ENCODE measurements at regions not wholly inside any gene's neighbourhood (a gene's known extent, or its start where the extent isn't known, plus 50 kb on each side); places are given as distances from the start of the nearest gene placed in this dataset.

DNA sequence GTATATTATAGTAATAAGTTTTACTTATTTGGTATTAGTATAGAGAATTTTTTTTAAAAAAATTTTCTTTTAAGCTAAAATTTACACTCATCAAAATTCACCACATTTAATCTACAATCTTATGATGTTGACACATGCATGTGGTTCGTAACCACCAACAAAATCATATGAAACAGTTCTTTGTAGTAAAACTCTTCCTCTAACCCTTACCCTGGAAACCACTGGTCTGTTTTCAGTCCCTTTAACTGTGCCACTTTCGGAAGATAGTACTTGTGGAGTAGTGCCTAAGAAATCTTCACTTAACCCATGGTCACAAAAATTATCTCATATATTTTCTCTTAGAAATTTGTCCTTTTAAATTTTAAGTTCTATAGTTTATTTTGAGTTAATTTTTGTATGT lies 1498.8 kb downstream of the MAT2B start:
- Mint-ChIP-seq H3K27ac (no peak overlapping the region), H3K4me1 (no peaks in the 10 kb centered on the region)
- no peaks in the 10 kb centered on the region for H3K4me1 ChIP-seq (ENCODE audit: control insufficient read depth in 2 of 2, insufficient read depth in 2 of 2, low read length in 2 of 2)

DNA sequence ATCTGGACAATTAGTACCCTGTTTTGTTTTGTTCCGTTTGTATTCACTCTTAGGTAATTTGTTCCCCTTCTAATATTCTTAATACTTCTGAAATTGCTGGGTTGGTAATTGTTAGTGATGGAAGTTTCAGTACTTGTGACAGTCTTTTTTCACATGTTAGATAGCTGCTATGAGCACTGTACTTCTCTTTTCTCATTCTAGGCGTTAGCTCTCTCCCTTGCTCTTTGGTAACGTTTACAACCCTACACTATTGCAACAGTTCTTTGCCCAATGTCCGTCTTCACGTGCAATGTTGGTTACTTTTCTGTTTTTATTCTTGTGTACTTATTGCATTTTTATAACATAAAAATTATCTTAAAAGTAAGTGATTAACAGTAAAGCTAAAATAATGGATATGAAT lies 1509.0 kb downstream of the MAT2B start:
- H3K9me3 ChIP-seq (ENCODE audit: control insufficient read depth in 2 of 3, low read length in 3 of 3), result no peaks in the 10 kb centered on the region
- ATAC-seq, result peak; percentile 70
- no peaks in the 10 kb centered on the region for H3K36me3 ChIP-seq (ENCODE audit: control insufficient read depth in 2 of 3, insufficient read depth in 3 of 3, low read length in 3 of 3)
- Mint-ChIP-seq H3K9me3 (peaks cover 0 to 13% (median 4%) of the 10 kb centered on the region in 11 donors), H3K27me3 (no peaks in the 10 kb centered on the region), H3K27ac (no peak overlapping the region), H3K4me1 (no peaks in the 10 kb centered on the region), H3K4me3 (no peak overlapping the region), H3K36me3 (no peaks in the 10 kb centered on the region)
- intact Hi-C loops (cut with micrococcal nuclease), result no loop called here
- H3K27ac ChIP-seq (ENCODE audit: low read depth, low read length), result no peak overlapping the region
- ChIA-PET POLR2A (no interaction called here), CTCF (no interaction called here)
- H3K4me3 ChIP-seq (ENCODE audit: low read length), result no peak overlapping the region
- DNase-seq, result no peak
- H3K4me1 ChIP-seq (ENCODE audit: control insufficient read depth in 2 of 2, insufficient read depth in 2 of 2, low read length in 2 of 2), result no peaks in the 10 kb centered on the region
- no peaks in the 10 kb centered on the region for H3K27me3 ChIP-seq (ENCODE audit: control insufficient read depth in 2 of 2, insufficient read depth in 2 of 2, low read length in 2 of 2)

More for the DNA sequence above, 1498.8 kb downstream of the MAT2B start:
- no peak overlapping the region for H3K27ac ChIP-seq (ENCODE audit: low read depth, low read length)
- intact Hi-C loops (cut with micrococcal nuclease), result no loop called here
- H3K4me3 Mint-ChIP-seq, result no peak overlapping the region
- H3K4me3 ChIP-seq (ENCODE audit: low read length), result no peak overlapping the region
- H3K27me3 Mint-ChIP-seq, result no peaks in the 10 kb centered on the region
- DNase-seq (no peak), ATAC-seq (peak; percentile 34)
- POLR2A ChIA-PET, result no interaction called here
- H3K9me3 Mint-ChIP-seq, result peaks cover 0 to 12% (median 0%) of the 10 kb centered on the region in 11 donors
- H3K9me3 ChIP-seq (ENCODE audit: control insufficient read depth in 2 of 3, low read length in 3 of 3), result no peaks in the 10 kb centered on the region
- CTCF ChIA-PET, result no interaction called here
- H3K27me3 ChIP-seq (ENCODE audit: control insufficient read depth in 2 of 2, insufficient read depth in 2 of 2, low read length in 2 of 2), result no peaks in the 10 kb centered on the region
- no peaks in the 10 kb centered on the region for H3K36me3 ChIP-seq (ENCODE audit: control insufficient read depth in 2 of 3, insufficient read depth in 3 of 3, low read length in 3 of 3)
- no peaks in the 10 kb centered on the region for H3K36me3 Mint-ChIP-seq

DNA sequence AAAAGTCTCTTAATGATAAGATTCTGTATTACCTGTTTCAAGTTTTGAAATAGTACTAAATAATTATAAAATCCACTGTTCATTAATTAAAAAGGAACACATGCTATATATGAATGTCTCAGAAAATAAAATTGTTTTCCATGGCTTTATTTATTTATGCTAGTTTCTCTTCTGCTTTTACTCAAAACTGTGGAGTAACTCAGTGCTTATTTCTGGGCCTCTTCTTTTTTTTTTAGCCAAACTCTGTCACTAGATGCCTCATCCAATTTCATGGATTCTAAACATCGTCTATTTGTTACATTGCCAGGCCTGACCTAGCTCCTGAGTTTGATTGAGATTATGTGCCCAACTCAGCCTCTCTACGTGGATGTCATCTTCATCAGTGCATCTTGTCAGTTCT lies 1509.7 kb downstream of the MAT2B start:
- Mint-ChIP-seq H3K4me3 (no peak overlapping the region), H3K27ac (no peak overlapping the region), H3K27me3 (no peaks in the 10 kb centered on the region), H3K36me3 (no peaks in the 10 kb centered on the region), H3K4me1 (no peaks in the 10 kb centered on the region), H3K9me3 (peaks cover 0 to 13% (median 4%) of the 10 kb centered on the region in 11 donors)
- no peaks in the 10 kb centered on the region for H3K27me3 ChIP-seq (ENCODE audit: control insufficient read depth in 2 of 2, insufficient read depth in 2 of 2, low read length in 2 of 2)
- no peak overlapping the region for H3K27ac ChIP-seq (ENCODE audit: low read depth, low read length)
- H3K4me1 ChIP-seq (ENCODE audit: control insufficient read depth in 2 of 2, insufficient read depth in 2 of 2, low read length in 2 of 2), result no peaks in the 10 kb centered on the region
- DNase-seq (no peak), ATAC-seq (no peak)
- no peak overlapping the region for H3K4me3 ChIP-seq (ENCODE audit: low read length)
- H3K36me3 ChIP-seq (ENCODE audit: control insufficient read depth in 2 of 3, insufficient read depth in 3 of 3, low read length in 3 of 3), result no peaks in the 10 kb centered on the region
- no peaks in the 10 kb centered on the region for H3K9me3 ChIP-seq (ENCODE audit: control insufficient read depth in 2 of 3, low read length in 3 of 3)
- ChIA-PET POLR2A (no interaction called here), CTCF (no interaction called here)
- intact Hi-C loops (cut with micrococcal nuclease), result no loop called here

DNA sequence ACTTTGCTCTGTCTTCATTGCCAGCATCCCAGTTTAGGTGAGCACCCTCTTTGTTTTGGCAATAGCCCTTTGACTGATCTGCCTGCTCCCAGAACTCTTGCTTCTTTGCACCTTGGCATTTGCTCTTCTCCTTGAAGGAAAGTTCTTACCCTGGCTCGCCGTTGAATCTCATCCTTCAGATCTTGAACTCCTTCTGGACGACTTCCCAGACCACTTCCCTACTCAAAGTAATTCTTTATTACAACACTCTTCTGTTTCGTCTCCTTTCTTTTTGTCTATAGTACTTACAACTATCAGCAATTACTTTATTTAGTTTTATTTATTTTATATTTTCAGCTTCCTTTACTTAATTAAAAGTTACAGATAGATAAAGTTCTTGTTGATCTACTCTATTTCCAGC lies 1510.1 kb downstream of the MAT2B start:
- no peaks in the 10 kb centered on the region for H3K36me3 ChIP-seq (ENCODE audit: control insufficient read depth in 2 of 3, insufficient read depth in 3 of 3, low read length in 3 of 3)
- no peaks in the 10 kb centered on the region for H3K4me1 ChIP-seq (ENCODE audit: control insufficient read depth in 2 of 2, insufficient read depth in 2 of 2, low read length in 2 of 2)
- no peaks in the 10 kb centered on the region for H3K27me3 Mint-ChIP-seq
- no peaks in the 10 kb centered on the region for H3K27me3 ChIP-seq (ENCODE audit: control insufficient read depth in 2 of 2, insufficient read depth in 2 of 2, low read length in 2 of 2)
- CTCF ChIA-PET, result no interaction called here
- ATAC-seq (no peak), DNase-seq (no peak)
- H3K27ac ChIP-seq (ENCODE audit: low read depth, low read length), result no peak overlapping the region
- H3K4me1 Mint-ChIP-seq, result no peaks in the 10 kb centered on the region
- H3K9me3 ChIP-seq (ENCODE audit: control insufficient read depth in 2 of 3, low read length in 3 of 3), result no peaks in the 10 kb centered on the region
- POLR2A ChIA-PET, result no interaction called here
- no peak overlapping the region for H3K27ac Mint-ChIP-seq
- intact Hi-C loops (cut with micrococcal nuclease), result no loop called here
- no peak overlapping the region for H3K4me3 ChIP-seq (ENCODE audit: low read length)
- H3K9me3 Mint-ChIP-seq, result peaks cover 0 to 17% (median 4%) of the 10 kb centered on the region in 11 donors
- no peak overlapping the region for H3K4me3 Mint-ChIP-seq
- no peaks in the 10 kb centered on the region for H3K36me3 Mint-ChIP-seq

DNA sequence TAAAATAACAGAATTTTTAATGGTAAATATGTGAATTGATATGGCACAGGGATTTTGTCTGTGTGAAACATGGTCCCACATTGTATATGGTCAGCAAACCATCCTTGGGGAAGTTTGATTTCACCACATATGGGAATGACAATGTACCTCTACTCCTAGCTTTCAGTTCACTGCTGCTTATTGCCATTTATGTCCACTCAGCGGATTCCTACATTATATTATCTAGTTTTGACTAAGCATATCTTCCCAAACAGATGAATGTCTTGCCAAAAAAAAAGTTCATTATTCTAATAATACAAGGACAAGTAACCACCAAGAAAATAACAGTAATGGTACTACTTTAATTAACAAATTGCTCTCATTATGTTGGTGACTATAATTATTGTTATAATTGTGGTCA lies 1521.6 kb downstream of the MAT2B start:
- Mint-ChIP-seq H3K36me3 (no peaks in the 10 kb centered on the region), H3K4me1 (no peaks in the 10 kb centered on the region), H3K27me3 (no peaks in the 10 kb centered on the region), H3K27ac (no peak overlapping the region), H3K4me3 (no peak overlapping the region), H3K9me3 (peaks cover 0 to 23% (median 6%) of the 10 kb centered on the region in 11 donors)
- H3K27me3 ChIP-seq (ENCODE audit: control insufficient read depth in 2 of 2, insufficient read depth in 2 of 2, low read length in 2 of 2), result no peaks in the 10 kb centered on the region
- intact Hi-C loops (cut with micrococcal nuclease), result no loop called here
- DNase-seq (no peak), ATAC-seq (no peak)
- ChIA-PET CTCF (no interaction called here), POLR2A (no interaction called here)
- H3K4me3 ChIP-seq (ENCODE audit: low read length), result no peak overlapping the region
- H3K4me1 ChIP-seq (ENCODE audit: control insufficient read depth in 2 of 2, insufficient read depth in 2 of 2, low read length in 2 of 2), result no peaks in the 10 kb centered on the region
- H3K27ac ChIP-seq (ENCODE audit: low read depth, low read length), result no peak overlapping the region
- H3K9me3 ChIP-seq (ENCODE audit: control insufficient read depth in 2 of 3, low read length in 3 of 3), result no peaks in the 10 kb centered on the region
- H3K36me3 ChIP-seq (ENCODE audit: control insufficient read depth in 2 of 3, insufficient read depth in 3 of 3, low read length in 3 of 3), result no peaks in the 10 kb centered on the region

DNA sequence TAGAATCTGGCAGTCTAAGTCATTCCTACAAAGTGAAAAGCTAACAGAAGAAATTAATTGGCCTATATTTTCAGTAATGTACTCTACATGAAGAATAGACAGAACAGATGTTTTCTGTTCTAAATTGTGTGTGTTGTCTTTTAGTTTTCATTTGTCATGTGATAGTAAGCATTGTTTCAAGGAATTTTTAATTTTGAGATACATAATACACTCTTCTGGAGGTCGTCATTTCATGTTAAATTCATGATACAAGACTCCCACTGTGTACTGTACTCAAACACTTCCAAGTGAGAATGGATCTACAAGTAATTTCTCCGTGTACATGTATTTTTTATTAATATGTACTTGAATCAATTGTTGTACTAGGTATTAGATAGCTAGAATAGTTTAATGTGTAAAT lies 1522.9 kb downstream of the MAT2B start:
- no peak overlapping the region for H3K4me3 Mint-ChIP-seq

DNA sequence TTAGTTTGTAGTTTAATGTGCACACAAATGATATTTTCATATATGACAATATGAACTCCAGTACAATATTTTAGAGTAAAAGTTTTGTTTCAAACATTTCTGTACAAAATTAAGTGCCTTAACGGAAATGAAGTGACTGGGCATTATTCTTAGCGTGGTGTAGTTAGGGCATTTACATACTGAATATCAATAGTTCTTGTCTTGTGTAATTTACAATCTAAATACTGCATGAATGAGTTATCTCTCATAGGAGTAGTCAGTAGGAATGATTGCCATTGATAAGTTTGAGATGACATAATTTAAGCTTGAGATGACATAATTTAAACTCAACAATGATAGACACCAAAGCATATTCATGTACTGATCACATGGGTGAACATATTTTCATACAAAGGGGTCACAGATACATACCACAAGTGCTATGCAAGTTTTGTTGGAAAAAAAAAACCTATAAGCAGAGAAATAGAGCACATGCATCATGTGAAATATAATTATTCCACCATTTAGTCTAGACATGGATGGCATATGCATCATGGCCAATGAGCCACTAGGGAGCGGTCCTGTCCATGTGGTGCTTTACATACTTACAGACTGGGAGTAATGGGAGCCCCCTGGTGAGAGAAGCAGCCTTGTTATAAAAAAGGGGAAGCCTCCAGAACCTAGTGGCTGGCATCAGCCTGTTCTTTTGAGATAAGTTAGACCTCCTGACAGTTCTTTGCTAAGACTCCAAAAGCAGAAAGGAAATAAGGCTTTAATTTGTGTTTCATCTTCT lies 1523.9 kb downstream of the MAT2B start:
- intact Hi-C loops (cut with micrococcal nuclease), result no loop called here
- no peaks in the 10 kb centered on the region for H3K36me3 ChIP-seq (ENCODE audit: control insufficient read depth in 2 of 3, insufficient read depth in 3 of 3, low read length in 3 of 3)
- H3K4me3 Mint-ChIP-seq, result no peak overlapping the region
- peaks cover 0 to 19% (median 5%) of the 10 kb centered on the region in 11 donors for H3K9me3 Mint-ChIP-seq
- H3K27me3 Mint-ChIP-seq, result no peaks in the 10 kb centered on the region
- H3K4me1 ChIP-seq (ENCODE audit: control insufficient read depth in 2 of 2, insufficient read depth in 2 of 2, low read length in 2 of 2), result no peaks in the 10 kb centered on the region
- no peaks in the 10 kb centered on the region for H3K4me1 Mint-ChIP-seq
- POLR2A ChIA-PET, result no interaction called here
- no peaks in the 10 kb centered on the region for H3K36me3 Mint-ChIP-seq
- H3K27ac ChIP-seq (ENCODE audit: low read depth, low read length), result no peak overlapping the region
- H3K27ac Mint-ChIP-seq, result no peak overlapping the region
- H3K9me3 ChIP-seq (ENCODE audit: control insufficient read depth in 2 of 3, low read length in 3 of 3), result no peaks in the 10 kb centered on the region
- CTCF ChIA-PET, result no interaction called here
- H3K27me3 ChIP-seq (ENCODE audit: control insufficient read depth in 2 of 2, insufficient read depth in 2 of 2, low read length in 2 of 2), result no peaks in the 10 kb centered on the region
- ATAC-seq, result peak; percentile 66
- no peak for DNase-seq
- H3K4me3 ChIP-seq (ENCODE audit: low read length), result no peak overlapping the region

More for the DNA sequence above, 1522.9 kb downstream of the MAT2B start:
- no peak overlapping the region for H3K4me3 ChIP-seq (ENCODE audit: low read length)
- ChIA-PET POLR2A (no interaction called here), CTCF (no interaction called here)
- Mint-ChIP-seq H3K27ac (no peak overlapping the region), H3K27me3 (no peaks in the 10 kb centered on the region), H3K9me3 (peaks cover 0 to 23% (median 5%) of the 10 kb centered on the region in 11 donors), H3K36me3 (no peaks in the 10 kb centered on the region), H3K4me1 (no peaks in the 10 kb centered on the region)
- ATAC-seq (no peak), DNase-seq (no peak)
- no peak overlapping the region for H3K27ac ChIP-seq (ENCODE audit: low read depth, low read length)
- H3K4me1 ChIP-seq (ENCODE audit: control insufficient read depth in 2 of 2, insufficient read depth in 2 of 2, low read length in 2 of 2), result no peaks in the 10 kb centered on the region
- H3K36me3 ChIP-seq (ENCODE audit: control insufficient read depth in 2 of 3, insufficient read depth in 3 of 3, low read length in 3 of 3), result no peaks in the 10 kb centered on the region
- H3K9me3 ChIP-seq (ENCODE audit: control insufficient read depth in 2 of 3, low read length in 3 of 3), result no peaks in the 10 kb centered on the region
- intact Hi-C loops (cut with micrococcal nuclease), result no loop called here
- H3K27me3 ChIP-seq (ENCODE audit: control insufficient read depth in 2 of 2, insufficient read depth in 2 of 2, low read length in 2 of 2), result no peaks in the 10 kb centered on the region

Data from naive thymus-derived CD4-positive, alpha-beta T cell (primary cell).